ENCODE measurements at regions not wholly inside any gene's neighbourhood (a gene's known extent, or its start where the extent isn't known, plus 50 kb on each side); places are given as distances from the start of the nearest gene placed in this dataset.

DNA sequence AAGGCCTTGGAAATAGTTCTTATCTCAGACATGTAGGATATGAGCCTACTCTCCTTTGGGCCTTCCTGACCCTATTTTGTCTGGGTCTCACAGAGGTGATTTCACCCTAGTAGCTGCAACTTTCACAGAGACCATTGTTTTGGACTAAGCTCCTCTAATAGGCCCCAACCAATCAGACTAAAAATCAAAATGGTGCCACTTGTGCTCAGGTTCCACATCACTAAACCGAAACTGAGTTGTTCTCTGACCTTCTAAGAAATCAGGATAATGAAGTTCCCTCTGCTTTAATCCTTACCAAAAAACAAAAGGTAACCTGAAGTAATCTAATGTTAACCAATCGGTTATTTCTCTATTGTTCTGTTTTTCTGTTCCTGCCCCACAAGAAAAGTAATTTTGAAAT lies 143.6 kb downstream of the CD24 start (continued):
- TF ChIP-seq RBM14 (IDR thresholded peaks at IDR 0.05; ENCODE audit: borderline replicate concordance, insufficient read depth, low read depth, low read length) (no peak), POLR2B (IDR thresholded peaks at IDR 0.05; ENCODE audit: low read depth, partially characterized antibody) (no peak), ZNF77 (CRISPR knock-in tag; IDR thresholded peaks at IDR 0.05) (no peak), EP400 (IDR thresholded peaks at IDR 0.05) (no peak), ZHX1 (conservative IDR thresholded peaks at IDR 0.05; ENCODE audit: low read length) (no peak), RNF2 (IDR thresholded peaks at IDR 0.05) (no peak), GABPB1 (CRISPR knock-in tag; IDR thresholded peaks at IDR 0.05) (no peak), SNRNP70 (optimal IDR thresholded peaks at IDR 0.05; ENCODE audit: low read depth, low read length) (no peak), GATAD2A (IDR thresholded peaks at IDR 0.05) (no peak), ZNF583 (CRISPR knock-in tag; IDR thresholded peaks at IDR 0.05) (peak; percentile 65; the same call in 1 of the 2 replicates), RAD51 (IDR thresholded peaks at IDR 0.05; ENCODE audit: borderline replicate concordance, low read depth) (no peak), ZKSCAN8 (CRISPR knock-in tag; IDR thresholded peaks at IDR 0.05) (no peak), ZNF436 (CRISPR knock-in tag; IDR thresholded peaks at IDR 0.05) (no peak), FOS (IDR thresholded peaks at IDR 0.05; ENCODE audit: extremely low read depth, insufficient read length) (no peak)
- TF ChIP-seq, protein P1, sequence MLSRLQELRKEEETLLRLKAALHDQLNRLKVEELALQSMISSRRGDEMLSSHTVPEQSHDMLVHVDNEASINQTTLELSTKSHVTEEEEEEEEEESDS (CRISPR knock-in tag; IDR thresholded peaks at IDR 0.05) = no peak
- TF ChIP-seq, protein P2, sequence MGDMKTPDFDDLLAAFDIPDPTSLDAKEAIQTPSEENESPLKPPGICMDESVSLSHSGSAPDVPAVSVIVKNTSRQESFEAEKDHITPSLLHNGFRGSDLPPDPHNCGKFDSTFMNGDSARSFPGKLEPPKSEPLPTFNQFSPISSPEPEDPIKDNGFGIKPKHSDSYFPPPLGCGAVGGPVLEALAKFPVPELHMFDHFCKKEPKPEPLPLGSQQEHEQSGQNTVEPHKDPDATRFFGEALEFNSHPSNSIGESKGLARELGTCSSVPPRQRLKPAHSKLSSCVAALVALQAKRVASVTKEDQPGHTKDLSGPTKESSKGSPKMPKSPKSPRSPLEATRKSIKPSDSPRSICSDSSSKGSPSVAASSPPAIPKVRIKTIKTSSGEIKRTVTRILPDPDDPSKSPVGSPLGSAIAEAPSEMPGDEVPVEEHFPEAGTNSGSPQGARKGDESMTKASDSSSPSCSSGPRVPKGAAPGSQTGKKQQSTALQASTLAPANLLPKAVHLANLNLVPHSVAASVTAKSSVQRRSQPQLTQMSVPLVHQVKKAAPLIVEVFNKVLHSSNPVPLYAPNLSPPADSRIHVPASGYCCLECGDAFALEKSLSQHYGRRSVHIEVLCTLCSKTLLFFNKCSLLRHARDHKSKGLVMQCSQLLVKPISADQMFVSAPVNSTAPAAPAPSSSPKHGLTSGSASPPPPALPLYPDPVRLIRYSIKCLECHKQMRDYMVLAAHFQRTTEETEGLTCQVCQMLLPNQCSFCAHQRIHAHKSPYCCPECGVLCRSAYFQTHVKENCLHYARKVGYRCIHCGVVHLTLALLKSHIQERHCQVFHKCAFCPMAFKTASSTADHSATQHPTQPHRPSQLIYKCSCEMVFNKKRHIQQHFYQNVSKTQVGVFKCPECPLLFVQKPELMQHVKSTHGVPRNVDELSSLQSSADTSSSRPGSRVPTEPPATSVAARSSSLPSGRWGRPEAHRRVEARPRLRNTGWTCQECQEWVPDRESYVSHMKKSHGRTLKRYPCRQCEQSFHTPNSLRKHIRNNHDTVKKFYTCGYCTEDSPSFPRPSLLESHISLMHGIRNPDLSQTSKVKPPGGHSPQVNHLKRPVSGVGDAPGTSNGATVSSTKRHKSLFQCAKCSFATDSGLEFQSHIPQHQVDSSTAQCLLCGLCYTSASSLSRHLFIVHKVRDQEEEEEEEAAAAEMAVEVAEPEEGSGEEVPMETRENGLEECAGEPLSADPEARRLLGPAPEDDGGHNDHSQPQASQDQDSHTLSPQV (IDR thresholded peaks at IDR 0.05) = peak; percentile 87
- TF ChIP-seq, protein P3, sequence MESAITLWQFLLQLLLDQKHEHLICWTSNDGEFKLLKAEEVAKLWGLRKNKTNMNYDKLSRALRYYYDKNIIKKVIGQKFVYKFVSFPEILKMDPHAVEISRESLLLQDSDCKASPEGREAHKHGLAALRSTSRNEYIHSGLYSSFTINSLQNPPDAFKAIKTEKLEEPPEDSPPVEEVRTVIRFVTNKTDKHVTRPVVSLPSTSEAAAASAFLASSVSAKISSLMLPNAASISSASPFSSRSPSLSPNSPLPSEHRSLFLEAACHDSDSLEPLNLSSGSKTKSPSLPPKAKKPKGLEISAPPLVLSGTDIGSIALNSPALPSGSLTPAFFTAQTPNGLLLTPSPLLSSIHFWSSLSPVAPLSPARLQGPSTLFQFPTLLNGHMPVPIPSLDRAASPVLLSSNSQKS (CRISPR knock-in tag; IDR thresholded peaks at IDR 0.05) = peak; percentile 80; the same call in 1 of the 2 replicates
- TF ChIP-seq, protein P4, sequence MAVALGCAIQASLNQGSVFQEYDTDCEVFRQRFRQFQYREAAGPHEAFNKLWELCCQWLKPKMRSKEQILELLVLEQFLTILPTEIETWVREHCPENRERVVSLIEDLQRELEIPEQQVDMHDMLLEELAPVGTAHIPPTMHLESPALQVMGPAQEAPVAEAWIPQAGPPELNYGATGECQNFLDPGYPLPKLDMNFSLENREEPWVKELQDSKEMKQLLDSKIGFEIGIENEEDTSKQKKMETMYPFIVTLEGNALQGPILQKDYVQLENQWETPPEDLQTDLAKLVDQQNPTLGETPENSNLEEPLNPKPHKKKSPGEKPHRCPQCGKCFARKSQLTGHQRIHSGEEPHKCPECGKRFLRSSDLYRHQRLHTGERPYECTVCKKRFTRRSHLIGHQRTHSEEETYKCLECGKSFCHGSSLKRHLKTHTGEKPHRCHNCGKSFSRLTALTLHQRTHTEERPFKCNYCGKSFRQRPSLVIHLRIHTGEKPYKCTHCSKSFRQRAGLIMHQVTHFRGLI (CRISPR knock-in tag; IDR thresholded peaks at IDR 0.05) = peak; percentile 80; the same call in 1 of the 2 replicates
- TF ChIP-seq, protein P5, sequence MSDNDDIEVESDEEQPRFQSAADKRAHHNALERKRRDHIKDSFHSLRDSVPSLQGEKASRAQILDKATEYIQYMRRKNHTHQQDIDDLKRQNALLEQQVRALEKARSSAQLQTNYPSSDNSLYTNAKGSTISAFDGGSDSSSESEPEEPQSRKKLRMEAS (CRISPR knock-in tag; IDR thresholded peaks at IDR 0.05) = no peak

Data from K562 (cell line).